Neural cell (in vitro differentiated cells): ENCODE measurements at regions not wholly inside any gene's neighbourhood (a gene's known extent, or its start where the extent isn't known, plus 50 kb on each side); places are given as distances from the start of the nearest gene placed in this dataset.
"Not testable (repeated sequence)": the region's sequence is repeated elsewhere in the genome, so short reads cannot be mapped to it uniquely, and the experiment has no call there.

Experiments used
- H2AFZ ChIP-seq: fragments of 200-600, 300-800 bp; sonication (generic), shearing (Covaris generic); 2 replicates; pipeline ENCODE4 v1.6.0; 2014; ENCODE audit warnings: low read depth, mild to moderate bottlenecking, antibody characterized with exemption, low read length, moderate library complexity
- H3F3A ChIP-seq: fragments of 200-600 bp; shearing (Covaris generic); 2 replicates; pipeline ENCODE4 v1.6.1; 2016; ENCODE audit warnings: mild to moderate bottlenecking, moderate library complexity, mixed read lengths, antibody characterized with exemption, low read length; ENCODE audit not compliant: insufficient read depth, poor library complexity, severe bottlenecking
- H3K27ac ChIP-seq: fragments of 200-600, 300-800 bp; sonication (generic), shearing (Covaris generic); 2 replicates; pipeline ENCODE4 v1.5.1; 2014; ENCODE audit warnings: mild to moderate bottlenecking, low read length, moderate library complexity
- H3K27me3 ChIP-seq: fragments of 300-800, 200-600 bp; sonication (generic), shearing (Covaris generic); 2 replicates; pipeline ENCODE4 v1.6.0; 2014; ENCODE audit warnings: mild to moderate bottlenecking, low read depth, low read length, moderate library complexity; ENCODE audit not compliant: insufficient read depth
- H3K36me3 ChIP-seq: fragments of 300-800, 200-600 bp; sonication (generic), shearing (Covaris generic); 2 replicates; pipeline ENCODE4 v1.5.1; 2014; ENCODE audit warnings: mild to moderate bottlenecking, antibody characterized with exemption, low read length, moderate library complexity; ENCODE audit not compliant: insufficient read depth
- H3K4me2 ChIP-seq: fragments of 300-800, 200-600 bp; sonication (generic), shearing (Covaris generic); 2 replicates; pipeline ENCODE4 v1.6.0; 2014; ENCODE audit warnings: mild to moderate bottlenecking, low read length
- H3K4me3 ChIP-seq: fragments of 300-800, 200-600 bp; sonication (generic), shearing (Covaris generic); 2 replicates; pipeline ENCODE4 v1.5.1; 2014; ENCODE audit warnings: mild to moderate bottlenecking, low read length, moderate library complexity
- H3K79me2 ChIP-seq: fragments of 200-600 bp; shearing (Covaris generic); replicated peaks from 2 replicates; pipeline ENCODE4 v1.6.0; 2014; ENCODE audit warnings: mild to moderate bottlenecking, low read length, moderate library complexity; ENCODE audit not compliant: insufficient read depth
- H3K9ac ChIP-seq: fragments of 300-800, 200-600 bp; sonication (generic), shearing (Covaris generic); 2 replicates; pipeline ENCODE4 v1.6.1; 2016; ENCODE audit warnings: mild to moderate bottlenecking, low read length, mixed read lengths
- H3K9me2 ChIP-seq: fragments of 200-600 bp; shearing (Covaris generic); 2 replicates; pipeline ENCODE4 v1.6.1; 2016; ENCODE audit warnings: mild to moderate bottlenecking, low read length, mixed read lengths; ENCODE audit not compliant: insufficient read depth
- H3K9me3 ChIP-seq: fragments of 200-600, 300-800 bp; sonication (generic), shearing (Covaris generic); 2 replicates; pipeline ENCODE4 v1.6.1; 2016; ENCODE audit warnings: mild to moderate bottlenecking, mixed run types, low read length, moderate library complexity, mixed read lengths
- H4K20me1 ChIP-seq: fragments of 200-600 bp; shearing (Covaris generic); 2 replicates; pipeline ENCODE4 v1.6.1; 2016; ENCODE audit warnings: mild to moderate bottlenecking, mixed run types; ENCODE audit not compliant: insufficient read depth
- CTCF ChIP-seq: fragments of 450-650 bp; IDR thresholded peaks from 2 replicates; pipeline ENCODE4 v1.5.1; 2014; ENCODE audit warnings: antibody characterized with exemption, mild to moderate bottlenecking, moderate library complexity; ENCODE audit not compliant: poor library complexity, severe bottlenecking
- EZH2 ChIP-seq: fragments of 200-600, 300-800 bp; shearing (Covaris generic), sonication (generic); IDR thresholded peaks from 2 replicates; pipeline ENCODE4 v1.6.1; 2014; ENCODE audit warnings: antibody characterized with exemption, low read length, borderline replicate concordance, mild to moderate bottlenecking; ENCODE audit not compliant: insufficient read depth, poor library complexity, severe bottlenecking
- MXI1 ChIP-seq: fragments of 450-650 bp; conservative IDR thresholded peaks from 2 replicates; pipeline ENCODE4 v1.6.1; 2014; ENCODE audit warnings: antibody characterized with exemption, mild to moderate bottlenecking; ENCODE audit not compliant: poor library complexity, severe bottlenecking
- POLR2AphosphoS5 ChIP-seq: IDR thresholded peaks from 2 replicates; pipeline ENCODE4 v1.6.1; 2012
- RAD21 ChIP-seq: fragments of 450-650 bp; conservative IDR thresholded peaks from 2 replicates; pipeline ENCODE4 v1.6.1; 2014; ENCODE audit warnings: antibody characterized with exemption, mild to moderate bottlenecking, moderate library complexity
- REST ChIP-seq: IDR thresholded peaks from 2 replicates; pipeline ENCODE4 v1.6.1; 2012; ENCODE audit warnings: borderline replicate concordance
- SMC3 ChIP-seq: fragments of 450-650 bp; conservative IDR thresholded peaks from 2 replicates; pipeline ENCODE4 v1.6.1; 2014; ENCODE audit warnings: antibody characterized with exemption, mild to moderate bottlenecking, moderate library complexity; ENCODE audit not compliant: poor library complexity
- TAF1 ChIP-seq: IDR thresholded peaks from 2 replicates; pipeline ENCODE4 v1.6.1; 2012; ENCODE audit warnings: low read depth

GRCh38 chr1:41975850-41976569 lies 57.3 kb upstream of the HIVEP3 start:
- no peak for TF ChIP-seq EZH2
- no peak for TF ChIP-seq SMC3
- no peak for TF ChIP-seq POLR2AphosphoS5
- TF ChIP-seq TAF1, result no peak
- H3F3A ChIP-seq, result no peaks in the 10 kb centered on the region
- H3K36me3 ChIP-seq, result no peaks in the 10 kb centered on the region
- H3K9me2 ChIP-seq, result no peaks in the 10 kb centered on the region
- no peak overlapping the region for H3K4me2 ChIP-seq
- no peak overlapping the region for H3K9ac ChIP-seq
- no peaks in the 10 kb centered on the region for H3K79me2 ChIP-seq
- no peaks in the 10 kb centered on the region for H3K9me3 ChIP-seq
- H3K27me3 ChIP-seq, result no peaks in the 10 kb centered on the region
- no peak overlapping the region for H3K4me3 ChIP-seq
- no peaks in the 10 kb centered on the region for H4K20me1 ChIP-seq
- no peak overlapping the region for H3K27ac ChIP-seq
- H2AFZ ChIP-seq, result no peak overlapping the region

GRCh38 chr1:41975121-41975520 lies 56.4 kb upstream of the HIVEP3 start:
- Histone ChIP-seq H3F3A (no peaks in the 10 kb centered on the region), H3K9me2 (no peaks in the 10 kb centered on the region), H2AFZ (no peak overlapping the region), H3K27ac (no peak overlapping the region), H3K4me2 (no peak overlapping the region), H3K4me3 (no peak overlapping the region), H3K36me3 (no peaks in the 10 kb centered on the region), H3K79me2 (no peaks in the 10 kb centered on the region), H3K27me3 (no peaks in the 10 kb centered on the region), H4K20me1 (no peaks in the 10 kb centered on the region), H3K9me3 (no peaks in the 10 kb centered on the region), H3K9ac (no peak overlapping the region)
- TF ChIP-seq CTCF (no peak), RAD21 (no peak), MXI1 (no peak), POLR2AphosphoS5 (no peak), EZH2 (no peak), TAF1 (no peak), SMC3 (no peak), REST (no peak)

GRCh38 chr1:41968557-41968956 lies 49.8 kb upstream of the HIVEP3 start:
- H3F3A ChIP-seq, H3K36me3 ChIP-seq, H2AFZ ChIP-seq, H3K79me2 ChIP-seq, H3K27ac ChIP-seq, H3K4me2 ChIP-seq, H3K27me3 ChIP-seq, H3K9ac ChIP-seq, H4K20me1 ChIP-seq, H3K9me2 ChIP-seq, H3K4me3 ChIP-seq, H3K9me3 ChIP-seq: not testable (repeated sequence)
